Ishikawa (cell line): ENCODE measurements at regions not wholly inside any gene's neighbourhood (a gene's known extent, or its start where the extent isn't known, plus 50 kb on each side); places are given as distances from the start of the nearest gene placed in this dataset.

ENCODE experiments used
- EGR1 ChIP-seq: IDR thresholded peaks from 2 replicates; pipeline ENCODE4 v1.6.1; 2012
- MAX ChIP-seq: IDR thresholded peaks from 2 replicates; pipeline ENCODE4 v1.6.1; 2012
- NFIC ChIP-seq: IDR thresholded peaks from 2 replicates; pipeline ENCODE4 v1.6.1; 2012
- TAF1 ChIP-seq: IDR thresholded peaks from 2 replicates; pipeline ENCODE4 v1.6.1; 2012; ENCODE audit warnings: low read depth, mild to moderate bottlenecking
- TEAD4 ChIP-seq: IDR thresholded peaks from 2 replicates; pipeline ENCODE4 v1.6.1; 2012
- YY1 ChIP-seq: IDR thresholded peaks from 2 replicates; pipeline ENCODE4 v1.6.1; 2012; ENCODE audit warnings: low read depth
- TF ChIP-seq, protein P1 (sequence below): IDR thresholded peaks from 2 replicates; pipeline ENCODE4 v1.6.1; 2012

DNA sequence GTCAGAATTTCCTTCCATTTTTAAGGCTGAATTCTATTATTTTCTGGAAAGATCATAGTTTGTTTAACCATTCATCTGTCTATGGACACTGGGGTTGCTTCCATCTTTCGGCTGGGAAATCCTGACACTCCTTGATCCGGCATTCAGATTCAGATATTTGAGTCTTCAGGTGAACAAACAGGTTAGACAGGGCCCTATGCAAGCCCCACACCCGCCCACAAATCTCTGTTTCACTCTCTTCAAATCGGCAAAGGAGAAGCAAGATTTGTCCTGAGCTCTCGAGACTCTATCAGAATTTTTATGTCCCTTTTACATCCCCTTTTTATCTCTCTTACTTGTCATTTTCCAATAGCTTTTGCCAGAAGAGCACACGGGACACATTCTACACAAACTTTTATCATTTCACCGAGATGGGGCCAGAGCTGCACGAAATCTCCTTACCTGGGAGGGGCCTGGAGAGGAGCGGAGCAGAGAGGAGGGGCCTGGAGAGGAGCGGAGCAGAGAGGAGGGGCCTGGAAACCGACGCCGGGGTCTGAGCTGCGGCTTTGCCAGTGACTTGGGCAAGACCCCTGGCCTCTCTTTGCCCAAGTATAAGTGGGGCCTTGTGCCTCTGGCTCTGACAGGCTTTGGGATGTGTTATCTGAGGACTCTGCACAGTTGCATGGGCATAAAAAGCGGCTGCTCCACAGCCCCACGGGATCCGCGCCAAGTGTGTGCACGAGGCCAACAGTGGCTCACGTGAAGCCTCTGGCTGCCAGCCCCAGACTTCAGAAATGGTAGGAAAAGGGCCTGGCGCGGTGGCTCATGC, 54.3 kb upstream of the RBFOX3 start:
- no peak for TF ChIP-seq YY1
- 0 out of 2 replicates have a peak, but pooled peaks have one; percentile 27 for TF ChIP-seq NFIC
- no peak for TF ChIP-seq TEAD4
- TF ChIP-seq, protein P1, sequence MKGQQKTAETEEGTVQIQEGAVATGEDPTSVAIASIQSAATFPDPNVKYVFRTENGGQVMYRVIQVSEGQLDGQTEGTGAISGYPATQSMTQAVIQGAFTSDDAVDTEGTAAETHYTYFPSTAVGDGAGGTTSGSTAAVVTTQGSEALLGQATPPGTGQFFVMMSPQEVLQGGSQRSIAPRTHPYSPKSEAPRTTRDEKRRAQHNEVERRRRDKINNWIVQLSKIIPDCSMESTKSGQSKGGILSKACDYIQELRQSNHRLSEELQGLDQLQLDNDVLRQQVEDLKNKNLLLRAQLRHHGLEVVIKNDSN: peak; percentile 59; the same call in 1 of the 2 replicates
- TF ChIP-seq MAX: peak; percentile 51

- TF ChIP-seq TAF1 (no peak), EGR1 (no peak)
Observed at GRCh38 chr17:79661292-79662041, 50.6 kb upstream of the RBFOX3 start.
